BLaER1 treated with 17β-estradiol and CSF1 and Interleukin-3, amounts not matched to agents 10 nM and 100 nM (cell line): ENCODE measurements at regions not wholly inside any gene's neighbourhood (a gene's known extent, or its start where the extent isn't known, plus 50 kb on each side); places are given as distances from the start of the nearest gene placed in this dataset.

ENCODE experiments used
- H3K27ac ChIP-seq, 11 experiments: shearing (Covaris generic); formaldehyde crosslinking; 2 replicates each; pipeline ENCODE4 v1.8.1; 2022
- H3K27me3 ChIP-seq, 11 experiments: shearing (Covaris generic); formaldehyde crosslinking; 2 replicates each; pipeline ENCODE4 v1.8.1; 2022
- H3K36me3 ChIP-seq, 11 experiments: shearing (Covaris generic); formaldehyde crosslinking; 2 replicates each; pipeline ENCODE4 v1.8.1; 2022
- H3K4me1 ChIP-seq, 10 experiments: shearing (Covaris generic); formaldehyde crosslinking; 2 replicates each; pipeline ENCODE4 v1.8.1; 2022
- H3K4me2 ChIP-seq, 11 experiments: shearing (Covaris generic); formaldehyde crosslinking; 2 replicates each; pipeline ENCODE4 v1.8.1; 2022
- H3K4me3 ChIP-seq, 10 experiments: shearing (Covaris generic); formaldehyde crosslinking; 2 replicates each; pipeline ENCODE4 v1.8.1; 2022
- H3K9ac ChIP-seq, 11 experiments: shearing (Covaris generic); formaldehyde crosslinking; 2 replicates each; pipeline ENCODE4 v1.8.1; 2022
- H3K9me3 ChIP-seq, 11 experiments: shearing (Covaris generic); formaldehyde crosslinking; replicated peaks in 1 of 11; 2 replicates each; pipeline ENCODE4 v1.8.1; 2022
- H4K20me1 ChIP-seq, 11 experiments: shearing (Covaris generic); formaldehyde crosslinking; 2 replicates each; pipeline ENCODE4 v1.8.1; 2022
- Cebpa-rat ChIP-seq, 11 experiments: shearing (Covaris generic); IDR thresholded peaks; 2 replicates each; pipeline ENCODE4 v1.8.1; 2022

DNA sequence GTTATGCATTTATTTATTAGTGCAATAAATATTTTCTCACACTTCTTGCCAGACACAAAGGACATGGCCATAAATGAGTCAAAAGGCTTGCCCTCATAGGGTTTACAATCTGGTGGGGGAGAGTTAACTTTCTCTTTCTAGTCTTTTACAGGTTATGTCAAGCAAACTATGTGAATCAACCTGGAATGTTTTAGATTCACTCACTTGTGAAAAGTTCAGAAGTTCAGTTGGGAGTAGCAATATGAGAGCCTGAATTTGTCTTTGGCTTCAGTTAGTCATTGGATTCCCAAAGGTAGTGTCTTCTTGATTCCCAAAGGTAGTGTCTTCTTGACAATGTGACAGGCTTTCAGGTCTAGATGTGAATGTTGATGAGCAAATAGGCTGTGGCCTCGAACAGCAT is 264.8 kb downstream of the SOX2 start:
- no peaks in the 10 kb centered on the region for H3K4me1 ChIP-seq
- H3K27ac ChIP-seq: no peak overlapping the region
- no peak for TF ChIP-seq Cebpa-rat (IDR thresholded peaks at IDR 0.05)
- H3K9ac ChIP-seq: no peak overlapping the region
- no peak overlapping the region for H3K4me3 ChIP-seq
- no peak overlapping the region for H3K4me2 ChIP-seq
- no peaks in the 10 kb centered on the region for H3K9me3 ChIP-seq
- H3K27me3 ChIP-seq: no peaks in the 10 kb centered on the region
- no peaks in the 10 kb centered on the region for H4K20me1 ChIP-seq
- H3K36me3 ChIP-seq: no peaks in the 10 kb centered on the region

DNA sequence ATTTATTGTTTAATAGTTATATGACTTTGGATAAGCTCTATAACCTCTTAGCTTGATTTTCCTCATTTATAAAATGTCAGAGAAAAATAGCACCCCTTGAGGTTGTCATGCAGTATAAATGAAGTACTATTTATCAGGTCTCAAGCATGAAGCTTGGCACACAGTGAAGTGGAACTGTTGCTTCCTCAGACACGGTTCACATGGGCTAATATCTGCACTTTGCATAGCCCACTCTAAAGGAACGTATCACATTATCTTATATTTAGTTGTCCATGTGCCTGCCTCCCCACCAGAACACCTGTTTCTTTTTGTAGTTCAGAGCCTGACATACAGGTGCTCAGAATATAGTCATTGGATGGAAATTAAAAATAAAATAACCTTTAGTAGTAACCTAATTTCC is 273.7 kb downstream of the SOX2 start:
- Histone ChIP-seq H3K9me3 (peaks cover 0 to 18% (median 0%) of the 10 kb centered on the region in 11 experiments; a peak in 2 of 22 replicates), H3K4me1 (no peaks in the 10 kb centered on the region), H3K27me3 (no peaks in the 10 kb centered on the region), H4K20me1 (no peaks in the 10 kb centered on the region), H3K36me3 (no peaks in the 10 kb centered on the region), H3K9ac (no peak overlapping the region), H3K4me2 (no peak overlapping the region), H3K27ac (no peak overlapping the region), H3K4me3 (no peak overlapping the region)
- no peak for TF ChIP-seq Cebpa-rat (IDR thresholded peaks at IDR 0.05)

DNA sequence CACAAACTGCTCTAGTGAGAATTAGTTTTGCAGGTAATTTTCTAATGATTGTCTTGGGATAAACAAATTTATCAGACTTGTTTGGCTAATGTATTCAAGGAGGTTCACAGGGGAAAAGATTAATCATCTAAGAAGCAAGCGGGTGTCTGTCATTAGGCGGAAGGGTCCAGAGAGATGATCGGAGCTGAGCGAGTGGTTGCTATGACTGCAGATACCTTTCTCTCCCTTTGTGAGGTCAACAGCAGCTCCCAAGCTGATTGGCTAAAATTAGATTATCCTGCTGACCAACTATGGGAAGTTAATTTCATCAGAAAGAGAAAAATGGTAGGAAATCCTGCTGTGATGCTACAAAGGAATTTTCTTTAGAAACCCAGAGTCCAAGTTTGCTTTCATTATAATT is 276.0 kb downstream of the SOX2 start:
- Histone ChIP-seq H4K20me1 (no peaks in the 10 kb centered on the region), H3K36me3 (no peaks in the 10 kb centered on the region), H3K9ac (no peak overlapping the region), H3K4me1 (no peaks in the 10 kb centered on the region), H3K4me2 (no peak overlapping the region), H3K27ac (no peak overlapping the region), H3K4me3 (no peak overlapping the region), H3K27me3 (no peaks in the 10 kb centered on the region), H3K9me3 (peaks cover 0 to 8% (median 0%) of the 10 kb centered on the region in 11 experiments; a peak in 2 of 22 replicates)
- TF ChIP-seq Cebpa-rat (IDR thresholded peaks at IDR 0.05): no peak

DNA sequence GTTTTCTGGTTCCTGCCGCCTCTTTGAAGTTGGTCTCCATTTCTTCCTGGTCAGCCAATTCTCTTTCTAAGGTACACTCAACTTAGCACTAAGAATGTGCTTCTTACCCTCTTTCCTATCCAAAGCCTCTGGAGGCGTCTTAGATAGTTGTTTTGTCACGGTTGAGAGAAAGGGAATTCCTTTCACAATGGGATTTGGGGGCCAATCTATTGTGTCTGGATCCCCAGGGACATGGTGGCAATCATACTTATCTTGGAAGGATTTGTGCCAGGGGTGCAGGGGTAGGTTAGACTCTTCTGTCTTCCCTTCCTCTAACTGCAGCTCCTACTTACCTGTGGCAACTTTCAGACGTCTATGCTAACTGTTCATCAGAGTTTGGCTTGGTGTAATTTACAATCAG is 287.1 kb downstream of the SOX2 start:
- Histone ChIP-seq H3K27ac (no peak overlapping the region), H3K36me3 (no peaks in the 10 kb centered on the region), H3K27me3 (no peaks in the 10 kb centered on the region), H3K9me3 (0 out of 22 replicates have a peak, but pooled peaks cover 0 to 5% (median 0%) of the 10 kb centered on the region in 11 experiments), H3K9ac (no peak overlapping the region), H3K4me2 (no peak overlapping the region), H3K4me1 (no peaks in the 10 kb centered on the region), H4K20me1 (no peaks in the 10 kb centered on the region), H3K4me3 (no peak overlapping the region)
- TF ChIP-seq Cebpa-rat (IDR thresholded peaks at IDR 0.05): no peak

DNA sequence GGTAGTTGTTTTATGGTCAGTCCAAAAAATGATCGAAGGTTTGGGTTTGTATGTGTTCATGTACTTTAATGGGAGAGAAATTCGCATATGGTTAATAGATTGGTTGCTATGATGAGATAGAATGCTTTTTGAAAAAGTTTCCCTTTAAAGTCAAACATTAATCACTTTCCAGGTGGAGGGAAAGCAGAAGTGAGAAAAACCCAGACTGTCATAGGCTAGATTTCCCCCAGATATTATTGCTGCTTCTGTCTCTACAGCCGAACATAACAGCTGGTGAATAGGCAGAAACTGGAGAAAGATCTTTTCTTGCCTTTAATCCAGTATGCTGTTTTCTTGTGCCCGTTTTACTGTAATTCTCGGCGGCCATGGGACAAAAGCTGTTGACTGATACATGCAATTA is 287.6 kb downstream of the SOX2 start:
- TF ChIP-seq Cebpa-rat (IDR thresholded peaks at IDR 0.05): no peak
- H3K4me3 ChIP-seq: no peak overlapping the region
- H3K9me3 ChIP-seq: 0 out of 22 replicates have a peak, but pooled peaks cover 0 to 1% (median 0%) of the 10 kb centered on the region in 11 experiments
- H3K36me3 ChIP-seq: no peaks in the 10 kb centered on the region
- H3K27me3 ChIP-seq: no peaks in the 10 kb centered on the region
- H3K4me1 ChIP-seq: peaks cover 0 to 2% (median 0%) of the 10 kb centered on the region in 10 experiments; a peak in 2 of 20 replicates
- H3K9ac ChIP-seq: no peak overlapping the region
- H4K20me1 ChIP-seq: no peaks in the 10 kb centered on the region
- H3K4me2 ChIP-seq: no peak overlapping the region
- no peak overlapping the region for H3K27ac ChIP-seq

DNA sequence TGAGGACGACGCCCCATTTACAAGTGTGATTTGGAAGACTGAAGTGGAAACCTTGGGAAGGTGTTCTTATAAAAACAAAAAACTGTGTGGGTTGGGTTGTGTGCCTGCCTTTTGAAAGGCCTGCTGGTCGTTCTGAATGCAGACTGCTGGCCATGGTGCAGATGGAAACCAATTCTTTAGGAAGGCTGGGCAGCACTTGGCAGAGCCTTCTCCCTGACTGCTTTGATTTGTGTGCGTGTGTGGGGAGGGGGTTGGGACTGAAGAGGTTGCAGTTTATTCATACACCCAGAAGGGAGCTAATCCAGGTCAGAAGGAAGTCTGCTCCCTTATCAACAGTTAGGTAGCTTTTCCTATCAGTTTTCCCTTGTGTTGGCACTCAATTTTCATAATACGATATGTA is 288.7 kb downstream of the SOX2 start:
- Histone ChIP-seq H3K4me1 (peaks cover 0 to 14% (median 0%) of the 10 kb centered on the region in 10 experiments; a peak in 4 of 20 replicates), H3K27ac (no peak overlapping the region), H3K4me3 (no peak overlapping the region), H3K27me3 (no peaks in the 10 kb centered on the region), H3K9me3 (no peaks in the 10 kb centered on the region), H3K9ac (no peak overlapping the region), H3K36me3 (no peaks in the 10 kb centered on the region), H3K4me2 (no peak overlapping the region), H4K20me1 (no peaks in the 10 kb centered on the region)
- TF ChIP-seq Cebpa-rat (IDR thresholded peaks at IDR 0.05): no peak

DNA sequence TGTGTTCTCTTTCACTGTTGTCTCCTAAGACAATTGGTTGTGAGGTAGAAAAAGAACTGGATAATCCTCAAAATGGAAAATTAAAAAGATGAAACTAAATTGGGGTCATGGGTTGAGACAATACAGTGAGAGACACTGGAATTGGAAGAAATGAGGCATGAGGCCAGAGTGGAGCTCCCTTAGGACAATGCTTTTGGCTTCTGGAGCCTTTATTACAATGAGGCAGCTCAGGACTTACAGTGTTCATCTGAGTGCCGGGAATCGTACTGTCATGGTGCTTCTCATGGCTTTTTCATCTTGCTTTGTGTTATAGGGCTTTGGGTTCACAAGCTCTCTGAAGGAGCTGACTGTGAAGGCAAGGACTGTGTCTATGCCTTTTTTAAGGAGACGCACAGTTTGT is 293.5 kb downstream of the SOX2 start:
- Histone ChIP-seq H3K27me3 (no peaks in the 10 kb centered on the region), H3K36me3 (no peaks in the 10 kb centered on the region), H3K27ac (peak overlapping the region in 2 of 11 experiments; percentile 31 to 38; a peak in 2 of 22 replicates), H3K9ac (no peak overlapping the region), H3K4me3 (no peak overlapping the region), H3K9me3 (no peaks in the 10 kb centered on the region), H3K4me1 (peaks cover 0 to 22% (median 0%) of the 10 kb centered on the region in 10 experiments; a peak in 4 of 20 replicates), H4K20me1 (no peaks in the 10 kb centered on the region), H3K4me2 (peak overlapping the region in 2 of 11 experiments; percentile 55 to 64; a peak in 4 of 22 replicates)
- TF ChIP-seq Cebpa-rat (IDR thresholded peaks at IDR 0.05): no peak

DNA sequence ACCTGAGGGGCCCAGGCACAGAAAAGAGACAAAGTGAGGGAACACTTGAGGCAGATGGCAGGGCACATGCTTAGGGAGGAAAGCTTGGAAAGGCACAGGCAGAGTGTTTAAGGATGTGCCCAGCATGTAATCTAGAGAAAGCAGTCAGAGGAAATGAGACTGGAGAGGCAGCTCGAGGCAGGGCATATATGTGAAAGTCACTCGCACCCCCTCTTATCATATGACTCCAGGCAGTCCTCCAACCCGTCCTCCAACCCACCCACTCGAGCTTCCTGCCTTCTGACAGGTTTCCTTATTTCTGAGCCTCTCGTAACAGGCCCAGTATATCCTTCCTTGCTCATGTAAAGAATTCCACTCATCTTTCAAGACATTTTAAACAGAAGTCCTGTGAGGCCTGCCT is 294.0 kb downstream of the SOX2 start:
- no peaks in the 10 kb centered on the region for H3K36me3 ChIP-seq
- no peaks in the 10 kb centered on the region for H3K9me3 ChIP-seq
- H3K27ac ChIP-seq: peak overlapping the region in 2 of 11 experiments; percentile 31 to 38; a peak in 2 of 22 replicates
- H3K9ac ChIP-seq: no peak overlapping the region
- no peak overlapping the region for H3K4me3 ChIP-seq
- H3K4me2 ChIP-seq: peak overlapping the region in 2 of 11 experiments; percentile 55 to 64; a peak in 4 of 22 replicates
- H3K4me1 ChIP-seq: peaks cover 0 to 22% (median 0%) of the 10 kb centered on the region in 10 experiments; a peak in 4 of 20 replicates
- no peaks in the 10 kb centered on the region for H3K27me3 ChIP-seq
- H4K20me1 ChIP-seq: no peaks in the 10 kb centered on the region
- TF ChIP-seq Cebpa-rat (IDR thresholded peaks at IDR 0.05): no peak

DNA sequence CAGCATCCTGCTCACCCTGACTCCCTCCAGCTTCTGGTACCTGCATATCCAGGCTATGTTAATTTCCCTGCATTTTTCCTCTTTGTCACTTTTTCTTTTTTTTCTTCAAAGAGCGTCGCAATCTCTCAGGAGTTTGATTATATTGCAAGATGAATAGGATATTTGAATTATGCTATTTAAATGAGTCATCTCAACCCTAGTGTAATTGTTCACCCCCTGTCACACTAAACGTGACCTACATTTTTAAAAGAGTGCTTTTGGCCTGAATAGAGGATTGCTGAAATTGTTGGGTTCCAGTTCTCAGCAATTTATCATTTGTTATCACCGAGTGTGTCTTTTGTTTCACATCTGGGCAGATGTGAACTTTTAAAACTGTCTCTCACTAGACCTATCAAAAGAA is 294.7 kb downstream of the SOX2 start:
- H3K36me3 ChIP-seq: no peaks in the 10 kb centered on the region
- H4K20me1 ChIP-seq: no peaks in the 10 kb centered on the region
- H3K4me3 ChIP-seq: no peak overlapping the region
- H3K4me1 ChIP-seq: peaks cover 0 to 22% (median 0%) of the 10 kb centered on the region in 10 experiments; a peak in 4 of 20 replicates
- H3K9me3 ChIP-seq: no peaks in the 10 kb centered on the region
- H3K4me2 ChIP-seq: peak overlapping the region in 2 of 11 experiments; percentile 55 to 64; a peak in 2 of 22 replicates
- TF ChIP-seq Cebpa-rat (IDR thresholded peaks at IDR 0.05): no peak
- H3K9ac ChIP-seq: no peak overlapping the region
- H3K27me3 ChIP-seq: no peaks in the 10 kb centered on the region
- no peak overlapping the region for H3K27ac ChIP-seq

DNA sequence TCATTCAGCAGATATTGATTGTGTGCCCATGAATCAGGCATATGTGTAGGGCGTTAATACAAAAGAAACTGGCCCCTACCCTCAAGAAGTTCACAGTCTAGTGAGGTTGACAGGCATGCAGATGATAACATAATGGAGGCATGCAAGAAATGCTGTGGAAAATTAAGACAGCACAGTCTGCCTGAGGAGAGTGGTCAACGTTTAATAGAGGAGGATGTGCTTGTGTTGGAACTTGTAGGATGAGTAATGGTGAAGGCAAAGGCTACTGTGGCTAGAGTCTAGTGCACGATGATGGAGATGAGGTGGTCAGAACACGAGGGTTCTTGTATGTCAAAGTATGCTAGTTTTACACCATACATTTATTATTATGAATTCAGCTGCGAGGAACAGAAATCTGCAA is 295.7 kb downstream of the SOX2 start:
- no peak overlapping the region for H3K4me3 ChIP-seq
- peaks cover 0 to 22% (median 0%) of the 10 kb centered on the region in 10 experiments; a peak in 4 of 20 replicates for H3K4me1 ChIP-seq
- H3K27me3 ChIP-seq: no peaks in the 10 kb centered on the region
- H3K9me3 ChIP-seq: no peaks in the 10 kb centered on the region
- H4K20me1 ChIP-seq: no peaks in the 10 kb centered on the region
- H3K9ac ChIP-seq: no peak overlapping the region
- no peak for TF ChIP-seq Cebpa-rat (IDR thresholded peaks at IDR 0.05)
- H3K27ac ChIP-seq: no peak overlapping the region
- no peaks in the 10 kb centered on the region for H3K36me3 ChIP-seq
- H3K4me2 ChIP-seq: no peak overlapping the region
